ENCODE measurements at regions not wholly inside any gene's neighbourhood (a gene's known extent, or its start where the extent isn't known, plus 50 kb on each side); places are given as distances from the start of the nearest gene placed in this dataset.

- no peak for DNase-seq
- Mint-ChIP-seq H3K27ac (no peak overlapping the region), H3K9me3 (peaks cover 7 to 8% of the 10 kb centered on the region in 2 donors), H3K27me3 (ENCODE audit: low read depth in 2 of 2) (no peaks in the 10 kb centered on the region), H3K4me3 (no peak overlapping the region), H3K36me3 (no peaks in the 10 kb centered on the region), H3K4me1 (no peaks in the 10 kb centered on the region)
- H3K4me3 ChIP-seq (ENCODE audit: low read length): no peak overlapping the region
- H3K9me3 ChIP-seq (ENCODE audit: control insufficient read depth, insufficient read depth, low read length): no peaks in the 10 kb centered on the region
- no peak overlapping the region for H3K27ac ChIP-seq (ENCODE audit: low read length)
- no peaks in the 10 kb centered on the region for H3K27me3 ChIP-seq (ENCODE audit: control insufficient read depth, insufficient read depth, low read length)
- no peaks in the 10 kb centered on the region for H3K36me3 ChIP-seq (ENCODE audit: control insufficient read depth, insufficient read depth, low read length)
- no peak for ATAC-seq
- no CpG with 5 or more reads among the region's 1 CpG for WGBS (ENCODE audit: insufficient coverage)
- no peaks in the 10 kb centered on the region for H3K4me1 ChIP-seq (ENCODE audit: control insufficient read depth, insufficient read depth, low read length)
- intact Hi-C loops (cut with micrococcal nuclease): no loop called here
- no peak for TF ChIP-seq CTCF (IDR thresholded peaks at IDR 0.05)
Observed at GRCh38 chr3:22364851-22365250, 613.8 kb upstream of the ZNF385D start.

DNA sequence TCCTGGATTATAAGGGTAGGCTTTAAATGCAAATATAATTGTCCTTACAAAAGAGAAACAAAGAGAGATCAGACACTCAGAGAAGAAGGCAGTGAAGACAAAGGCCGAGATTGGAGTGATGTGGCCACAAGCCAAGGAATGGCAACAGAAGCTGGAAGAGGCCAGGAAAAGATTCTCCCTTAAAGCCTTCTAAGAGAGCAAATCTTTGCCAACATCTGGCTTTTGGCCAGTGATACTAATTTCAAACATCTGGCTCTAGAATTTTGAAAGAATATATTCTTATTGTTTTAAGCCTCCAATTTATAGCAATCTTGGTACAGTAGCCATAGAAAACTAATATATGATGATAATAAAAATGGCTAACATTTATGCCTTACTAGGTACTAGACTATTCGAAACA is 615.8 kb upstream of the ZNF385D start:
- peaks cover 11% of the 10 kb centered on the region for H3K36me3 Mint-ChIP-seq
- TF ChIP-seq CTCF (IDR thresholded peaks at IDR 0.05): no peak
- H3K4me3 Mint-ChIP-seq: no peak overlapping the region
- ATAC-seq (no peak), DNase-seq (no peak)
- no peaks in the 10 kb centered on the region for H3K4me1 Mint-ChIP-seq
- Histone ChIP-seq H3K36me3 (ENCODE audit: control insufficient read depth, insufficient read depth, low read length) (no peaks in the 10 kb centered on the region), H3K27me3 (ENCODE audit: control insufficient read depth, insufficient read depth, low read length) (no peaks in the 10 kb centered on the region), H3K27ac (ENCODE audit: low read length) (no peak overlapping the region), H3K4me3 (ENCODE audit: low read length) (no peak overlapping the region), H3K4me1 (ENCODE audit: control insufficient read depth, insufficient read depth, low read length) (no peaks in the 10 kb centered on the region), H3K9me3 (ENCODE audit: control insufficient read depth, insufficient read depth, low read length) (no peaks in the 10 kb centered on the region)
- H3K9me3 Mint-ChIP-seq: peaks cover 5 to 8% of the 10 kb centered on the region in 2 donors
- no peak overlapping the region for H3K27ac Mint-ChIP-seq
- 74% methylated on average over 1 of the region's 2 CpGs for WGBS (ENCODE audit: insufficient coverage)
- intact Hi-C loops (cut with micrococcal nuclease): no loop called here
- H3K27me3 Mint-ChIP-seq (ENCODE audit: low read depth in 2 of 2): peaks cover 10 to 11% of the 10 kb centered on the region in 2 donors

DNA sequence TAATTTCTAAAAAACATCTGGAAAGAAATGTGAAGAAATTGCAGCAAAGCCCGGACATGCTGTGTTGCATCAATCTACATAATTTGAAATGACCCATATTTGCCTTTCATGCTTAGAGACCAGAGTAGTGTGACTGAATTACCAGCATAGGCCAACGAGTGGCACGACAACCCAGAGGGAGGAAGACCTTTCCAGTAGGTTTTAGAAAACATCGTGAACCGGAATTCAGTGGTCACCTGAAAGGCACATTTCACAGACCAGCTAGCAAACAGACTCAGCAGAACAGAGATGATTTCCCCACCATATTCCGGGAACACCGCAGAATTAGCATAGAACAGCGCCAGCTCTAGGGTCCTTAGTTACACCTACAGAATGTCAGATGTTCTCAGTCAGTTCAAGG is 620.0 kb upstream of the ZNF385D start:
- Mint-ChIP-seq H3K27me3 (ENCODE audit: low read depth in 2 of 2) (peaks cover 18 to 26% of the 10 kb centered on the region in 2 donors), H3K4me1 (no peaks in the 10 kb centered on the region), H3K4me3 (no peak overlapping the region), H3K9me3 (peaks cover 11 to 15% of the 10 kb centered on the region in 2 donors), H3K36me3 (peaks cover 12% of the 10 kb centered on the region), H3K27ac (no peak overlapping the region)
- Histone ChIP-seq H3K27me3 (ENCODE audit: control insufficient read depth, insufficient read depth, low read length) (peaks cover 3% of the 10 kb centered on the region), H3K9me3 (ENCODE audit: control insufficient read depth, insufficient read depth, low read length) (no peaks in the 10 kb centered on the region), H3K4me1 (ENCODE audit: control insufficient read depth, insufficient read depth, low read length) (no peaks in the 10 kb centered on the region), H3K4me3 (ENCODE audit: low read length) (no peak overlapping the region), H3K27ac (ENCODE audit: low read length) (no peak overlapping the region), H3K36me3 (ENCODE audit: control insufficient read depth, insufficient read depth, low read length) (no peaks in the 10 kb centered on the region)
- 25% methylated on average over 8 of the region's 8 CpGs for WGBS (ENCODE audit: insufficient coverage)
- ATAC-seq (no peak), DNase-seq (no peak)
- intact Hi-C loops (cut with micrococcal nuclease): no loop called here
- no peak for TF ChIP-seq CTCF (IDR thresholded peaks at IDR 0.05)

GRCh38 chr3:22371607-22372291 is 620.7 kb upstream of the ZNF385D start:
- Mint-ChIP-seq H3K27ac (no peak overlapping the region), H3K36me3 (peaks cover 12% of the 10 kb centered on the region), H3K27me3 (ENCODE audit: low read depth in 2 of 2) (peaks cover 18 to 26% of the 10 kb centered on the region in 2 donors), H3K4me3 (no peak overlapping the region), H3K4me1 (no peaks in the 10 kb centered on the region), H3K9me3 (peaks cover 10 to 15% of the 10 kb centered on the region in 2 donors)
- no peak for DNase-seq
- H3K27me3 ChIP-seq (ENCODE audit: control insufficient read depth, insufficient read depth, low read length): peaks cover 3% of the 10 kb centered on the region
- no peaks in the 10 kb centered on the region for H3K4me1 ChIP-seq (ENCODE audit: control insufficient read depth, insufficient read depth, low read length)
- no peaks in the 10 kb centered on the region for H3K36me3 ChIP-seq (ENCODE audit: control insufficient read depth, insufficient read depth, low read length)
- no peak overlapping the region for H3K27ac ChIP-seq (ENCODE audit: low read length)
- TF ChIP-seq CTCF (IDR thresholded peaks at IDR 0.05): no peak
- no peak for ATAC-seq
- no peak overlapping the region for H3K4me3 ChIP-seq (ENCODE audit: low read length)
- no peaks in the 10 kb centered on the region for H3K9me3 ChIP-seq (ENCODE audit: control insufficient read depth, insufficient read depth, low read length)
- WGBS (ENCODE audit: insufficient coverage): 9% methylated on average over 21 of the region's 23 CpGs
- intact Hi-C loops (cut with micrococcal nuclease): no loop called here
